GM20000 (cell line): ENCODE measurements at regions not wholly inside any gene's neighbourhood (a gene's known extent, or its start where the extent isn't known, plus 50 kb on each side); places are given as distances from the start of the nearest gene placed in this dataset.

Experiments used
- DNase-seq: peaks from one replicate; pipeline ENCODE4 v3.0.0; 2012; ENCODE audit warnings: low spot score
- CTCF ChIP-seq: IDR thresholded peaks from 2 replicates; pipeline ENCODE4 v1.5.1; 2012; ENCODE audit warnings: mild to moderate bottlenecking, control low read depth; ENCODE audit errors: extremely low read depth, missing control alignments

- TF ChIP-seq CTCF: no peak
- DNase-seq: no peak
These were observed 262.4 kb downstream of the ENGASE start for GRCh38 chr17:79337053-79337452.

- no peak for TF ChIP-seq CTCF
- no peak for DNase-seq
These were observed 260.8 kb downstream of the ENGASE start for GRCh38 chr17:79335456-79335855.

- TF ChIP-seq CTCF: no peak
- DNase-seq: no peak
These were observed 257.5 kb downstream of the ENGASE start for GRCh38 chr17:79332011-79332554.

GRCh38 chr17:79331492-79331891 lies 256.9 kb downstream of the ENGASE start:
- no peak for TF ChIP-seq CTCF

GRCh38 chr17:79330696-79331095 lies 256.1 kb downstream of the ENGASE start:
- no peak for TF ChIP-seq CTCF
- no peak for DNase-seq

More at GRCh38 chr17:79331492-79331891, 256.9 kb downstream of the ENGASE start:
- no peak for DNase-seq

- no peak for TF ChIP-seq CTCF
- no peak for DNase-seq
These were observed 255.6 kb downstream of the ENGASE start for GRCh38 chr17:79330229-79330628.

GRCh38 chr17:79326814-79327213 lies 252.2 kb downstream of the ENGASE start:
- TF ChIP-seq CTCF: no peak
- no peak for DNase-seq
